HepG2 (cell line): ENCODE measurements at regions not wholly inside any gene's neighbourhood (a gene's known extent, or its start where the extent isn't known, plus 50 kb on each side); places are given as distances from the start of the nearest gene placed in this dataset.

Source experiments
- ATAC-seq: fragments of 200-7000 bp; cut with Tn5 transposase; 3 replicates; pipeline ENCODE4 v1.9.1; 2020; ENCODE audit warnings: mild to moderate bottlenecking, moderate library complexity
- BruUV-seq: library from RNA; stranded (reverse); fragments of 400-500 nt; replicated peaks from 2 replicates; lab custom pipeline; 2021; lab: Mats Ljungman, UMichigan
- CTCF ChIA-PET: fragments of 300-600 bp; formaldehyde crosslinking; extraction: SDS; loops from one replicate; lab custom pipeline; 2021; ENCODE audit warnings: low total read pairs, inconsistent platforms, low intra/inter-chr PET ratio; lab: Yijun Ruan, JAX
- POLR2A ChIA-PET: fragments of 350-600 bp; sonication (Branson Sonifier 250); formaldehyde crosslinking; loops from one replicate; lab custom pipeline; 2020; ENCODE audit warnings: antibody characterized with exemption, inconsistent platforms; lab: Yijun Ruan, JAX
- DNase-seq: peaks from one replicate; pipeline ENCODE4 v3.0.0-alpha.2; 2015; ENCODE audit warnings: low spot score
- FAIRE-seq: peaks from 3 replicates; lab custom pipeline; 2011; peaks lifted over from hg19 to GRCh38; lab: Jason Lieb, UNC
- H2AFZ ChIP-seq: one replicate; pipeline ENCODE4 v1.6.1; 2011; ENCODE audit warnings: low read length, inconsistent platforms
- H3K27ac ChIP-seq: fragments of 300-600 bp; 3 replicates; pipeline ENCODE4 v1.8.0; 2011; ENCODE audit warnings: mixed run types, mild to moderate bottlenecking, mixed read lengths, low read length, inconsistent platforms; ENCODE audit not compliant: insufficient read depth; ENCODE audit errors: extremely low read length
- H3K27me3 ChIP-seq, 2 experiments: fragments of 200-600 bp in 1 of 2; 2 replicates in 1 of 2; 3 replicates in 1 of 2; pipeline versions ENCODE4 v1.6.0 to v1.8.0; 2011; ENCODE audit warnings: low read length in 2 of 2, mild to moderate bottlenecking in 2 of 2, moderate library complexity in 2 of 2, inconsistent platforms in 1 of 2; ENCODE audit not compliant: insufficient read depth in 2 of 2, control insufficient read depth in 1 of 2
- H3K36me3 ChIP-seq, 2 experiments: fragments of 200-600 bp in 1 of 2; replicated peaks in 1 of 2; 2 replicates in 1 of 2; 3 replicates in 1 of 2; pipeline versions ENCODE4 v1.5.1 to v1.8.0; 2011; ENCODE audit warnings: low read length in 2 of 2, inconsistent platforms in 1 of 2; ENCODE audit not compliant: insufficient read depth in 2 of 2, control insufficient read depth in 1 of 2
- H3K4me1 ChIP-seq: 2 replicates; pipeline ENCODE4 v1.5.1; 2012; ENCODE audit warnings: low read length, inconsistent platforms; ENCODE audit not compliant: insufficient read depth
- H3K4me2 ChIP-seq: 2 replicates; pipeline ENCODE4 v1.6.0; 2011; ENCODE audit warnings: low read depth, low read length, inconsistent platforms
- H3K4me3 ChIP-seq, 3 experiments: fragments of 200-600 bp in 1 of 3; sonication (generic), shearing (Covaris generic) in 1 of 3; replicated peaks in 1 of 3; 2 replicates each; pipeline ENCODE4 v1.5.1; 2011 to 2016; ENCODE audit warnings: low read length in 3 of 3, inconsistent platforms in 2 of 3, low read depth in 2 of 3, mild to moderate bottlenecking in 2 of 3, control low read depth in 1 of 3, mixed read lengths in 1 of 3; ENCODE audit not compliant: insufficient read depth in 1 of 3
- H3K79me2 ChIP-seq: one replicate; pipeline ENCODE4 v1.6.1; 2011; ENCODE audit warnings: low read length, inconsistent platforms; ENCODE audit not compliant: insufficient read depth
- H3K9ac ChIP-seq: 2 replicates; pipeline ENCODE4 v1.6.0; 2011; ENCODE audit warnings: mild to moderate bottlenecking, low read depth, low read length, inconsistent platforms; ENCODE audit not compliant: insufficient read depth
- H3K9me3 ChIP-seq: 2 replicates; pipeline ENCODE4 v1.5.1; 2012; ENCODE audit warnings: mild to moderate bottlenecking, low read length
- H4K20me1 ChIP-seq: 2 replicates; pipeline ENCODE4 v1.6.0; 2011; ENCODE audit warnings: inconsistent platforms, mild to moderate bottlenecking, low read length, moderate library complexity; ENCODE audit not compliant: insufficient read depth
- ATF2 ChIP-seq: sonication (generic); formaldehyde crosslinking; IDR thresholded peaks from 2 replicates; pipeline ENCODE4 v1.4.0; 2020; ENCODE audit warnings: missing genetic modification reagents
- CREB3 ChIP-seq: sonication (generic); formaldehyde crosslinking; IDR thresholded peaks from 2 replicates; pipeline ENCODE4 v1.5.0; 2020; ENCODE audit warnings: missing genetic modification reagents
- FOXP1 ChIP-seq, 2 experiments: fragments of 450-650 bp in 1 of 2; IDR thresholded peaks; 2 replicates each; pipeline ENCODE4 v1.6.1; 2017 to 2018; ENCODE audit warnings: antibody characterized with exemption in 1 of 2
- MAFK ChIP-seq, 2 experiments: IDR thresholded peaks in 1 of 2; conservative IDR thresholded peaks in 1 of 2; 2 replicates each; pipeline ENCODE4 v1.6.1; 2011; ENCODE audit warnings: improper control_type of control experiment in 2 of 2, low read length in 2 of 2
- MEIS2 ChIP-seq: sonication (generic); formaldehyde crosslinking; IDR thresholded peaks from 2 replicates; pipeline ENCODE4 v1.9.0; 2021; ENCODE audit warnings: mild to moderate bottlenecking, missing genetic modification reagents
- NR0B2 ChIP-seq: sonication (generic); formaldehyde crosslinking; IDR thresholded peaks from 2 replicates; pipeline ENCODE4 v1.4.0; 2020; ENCODE audit warnings: mild to moderate bottlenecking, missing genetic modification reagents
- RAD21 ChIP-seq: fragments of 450-650 bp; formaldehyde crosslinking; IDR thresholded peaks from 2 replicates; pipeline ENCODE4 v1.5.0; 2020; ENCODE audit warnings: mild to moderate bottlenecking
- RORA ChIP-seq: sonication (generic); formaldehyde crosslinking; IDR thresholded peaks from 2 replicates; pipeline ENCODE4 v1.5.0; 2020; ENCODE audit warnings: mild to moderate bottlenecking, missing genetic modification reagents, moderate library complexity
- SRSF1 ChIP-seq: fragments of 200-400 bp; formaldehyde crosslinking; optimal IDR thresholded peaks from 2 replicates; pipeline ENCODE3; 2017; ENCODE audit warnings: mild to moderate bottlenecking, low read depth, low read length, moderate library complexity
- STAG1 ChIP-seq: sonication (generic); formaldehyde crosslinking; IDR thresholded peaks from 2 replicates; pipeline ENCODE4 v1.4.0; 2020; ENCODE audit warnings: missing genetic modification reagents
- THAP8 ChIP-seq: sonication (generic); formaldehyde crosslinking; IDR thresholded peaks from 2 replicates; pipeline ENCODE4 v1.5.1; 2020; ENCODE audit warnings: missing genetic modification reagents, mild to moderate bottlenecking, borderline replicate concordance
- ZFP36 ChIP-seq: fragments of 150-350 bp; IDR thresholded peaks from 2 replicates; pipeline ENCODE4 v1.6.1; 2018; ENCODE audit warnings: borderline replicate concordance, low read length, low read depth; ENCODE audit not compliant: partially characterized antibody
- ZMYM3 ChIP-seq: sonication (generic); formaldehyde crosslinking; IDR thresholded peaks from 2 replicates; pipeline ENCODE4 v1.5.1; 2020; ENCODE audit warnings: mild to moderate bottlenecking, missing genetic modification reagents
- ZNF121 ChIP-seq: sonication (generic); formaldehyde crosslinking; IDR thresholded peaks from 2 replicates; pipeline ENCODE4 v1.5.0; 2020; ENCODE audit warnings: mild to moderate bottlenecking, missing genetic modification reagents
- ZNF17 ChIP-seq: sonication (generic); formaldehyde crosslinking; IDR thresholded peaks from 2 replicates; pipeline ENCODE4 v1.5.0; 2020; ENCODE audit warnings: mild to moderate bottlenecking, missing genetic modification reagents
- ZNF18 ChIP-seq: sonication (generic); formaldehyde crosslinking; IDR thresholded peaks from 2 replicates; pipeline ENCODE4 v1.8.0; 2022; ENCODE audit warnings: mild to moderate bottlenecking, missing genetic modification reagents; ENCODE audit not compliant: insufficient replicate concordance
- ZNF512 ChIP-seq: sonication (generic); formaldehyde crosslinking; IDR thresholded peaks from 2 replicates; pipeline ENCODE4 v1.4.0; 2020; ENCODE audit warnings: mild to moderate bottlenecking, missing genetic modification reagents
- ZSCAN12 ChIP-seq: sonication (generic); formaldehyde crosslinking; IDR thresholded peaks from 2 replicates; pipeline ENCODE4 v1.9.0; 2021; ENCODE audit warnings: mild to moderate bottlenecking, missing genetic modification reagents
- WGBS: methylation state at CpG from one replicate; pipeline ENCODE4 v1.1.6; 2017; ENCODE audit warnings: low lambda C conversion rate; 5-methylcytosine and 5-hydroxymethylcytosine counted together
- in situ Hi-C: cut with HindIII; loops from 2 replicates; pipeline ENCODE4 v1.10.0; 2017; ENCODE audit warnings: low pct_unique_long_range_greater_than_20kb; ENCODE audit not compliant: extremely low pct_ligation_motif_present
- intact Hi-C: fragments of 100-400 bp; cut with micrococcal nuclease; formaldehyde crosslinking; loops from one replicate; pipeline ENCODE4 v1.10.0; 2022; ENCODE audit not compliant: unreplicated experiment

GRCh38 chr2:88903749-88904353 is 212.4 kb downstream of the RPIA start:
- Histone ChIP-seq H3K4me2 (no peak overlapping the region), H3K27ac (no peak overlapping the region), H3K4me3 (no peak overlapping the region), H4K20me1 (no peaks in the 10 kb centered on the region), H2AFZ (no peak overlapping the region), H3K27me3 (no peaks in the 10 kb centered on the region), H3K9ac (no peak overlapping the region), H3K36me3 (no peaks in the 10 kb centered on the region), H3K4me1 (no peaks in the 10 kb centered on the region), H3K79me2 (no peaks in the 10 kb centered on the region), H3K9me3 (no peaks in the 10 kb centered on the region)
- no TSS peak for BruUV-seq
- in situ Hi-C loops (loop anchor here (25.0 kb wide), 1 partner anchor 233 kb away; no protein-coding TSS in a partner anchor), intact Hi-C loops (loop anchor here (5.0 kb wide), 1 partner anchor 63 kb away; no protein-coding TSS in a partner anchor)
- FAIRE-seq (peak; percentile 83), ATAC-seq (peak; percentile 94), DNase-seq (peak; percentile 58)
- ChIA-PET CTCF (interaction anchor here (1.4 to 1.6 kb wide), 3 partner anchors 15 to 145 kb away, joined by 3 to 7 read pairs (median 4); no protein-coding TSS in a partner anchor), POLR2A (no interaction called here)
- WGBS = 0% methylated on average over 2 of the region's 2 CpGs
- no peak for TF ChIP-seq SRSF1
- no peak for TF ChIP-seq ATF2 (CRISPR knock-in tag)
- no peak for TF ChIP-seq THAP8
- TF ChIP-seq RAD21 = peak; percentile 69
- peak; percentile 17 for TF ChIP-seq ZFP36
- no peak for TF ChIP-seq ZMYM3
- TF ChIP-seq MEIS2 = no peak
- TF ChIP-seq STAG1 = peak; percentile 80
- TF ChIP-seq ZNF512 (CRISPR knock-in tag) = no peak
- TF ChIP-seq NR0B2 (CRISPR knock-in tag) = no peak
- TF ChIP-seq ZNF18 = no peak
- no peak for TF ChIP-seq ZNF121 (CRISPR knock-in tag)
- no peak for TF ChIP-seq ZNF17 (CRISPR knock-in tag)
- no peak for TF ChIP-seq ZSCAN12 (CRISPR knock-in tag)
- no peak for TF ChIP-seq RORA (CRISPR knock-in tag)
- TF ChIP-seq CREB3 (CRISPR knock-in tag) = no peak
- no peak for TF ChIP-seq FOXP1 (IDR thresholded peaks at IDR 0.05)
- no peak for TF ChIP-seq FOXP1 (CRISPR knock-in tag; IDR thresholded peaks at IDR 0.05)
- 0 out of 4 replicates have a peak, but pooled peaks have one; percentile 6 to 26 for TF ChIP-seq MAFK (conservative IDR thresholded peaks at IDR 0.05 in 1 of 2, IDR thresholded peaks at IDR 0.05 in 1 of 2; ENCODE audit: low read length in 2 of 2)
